ENCODE measurements at regions not wholly inside any gene's neighbourhood (a gene's known extent, or its start where the extent isn't known, plus 50 kb on each side); places are given as distances from the start of the nearest gene placed in this dataset.

DNA sequence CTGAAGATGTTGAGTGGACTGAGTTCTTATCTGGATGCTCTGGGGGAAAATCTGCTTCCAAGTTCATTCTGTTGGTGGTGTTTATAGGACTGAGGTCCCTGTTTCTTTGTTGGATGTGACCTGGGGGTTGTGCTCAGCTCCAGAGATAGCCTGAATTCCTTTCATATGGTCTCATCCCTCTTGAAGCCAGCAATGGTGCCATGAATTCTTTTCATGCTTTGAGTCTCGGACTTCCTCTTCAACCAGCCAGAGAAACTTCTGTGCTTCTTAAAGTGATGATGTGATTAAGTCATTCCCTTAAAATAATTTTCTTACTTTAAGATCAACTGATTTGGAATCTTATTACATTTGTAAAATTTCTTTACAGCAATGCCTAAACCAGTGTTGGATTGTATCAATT, 233.8 kb upstream of the UGT8 start:
- DNase-seq (ENCODE audit: low spot score): no peak

DNA sequence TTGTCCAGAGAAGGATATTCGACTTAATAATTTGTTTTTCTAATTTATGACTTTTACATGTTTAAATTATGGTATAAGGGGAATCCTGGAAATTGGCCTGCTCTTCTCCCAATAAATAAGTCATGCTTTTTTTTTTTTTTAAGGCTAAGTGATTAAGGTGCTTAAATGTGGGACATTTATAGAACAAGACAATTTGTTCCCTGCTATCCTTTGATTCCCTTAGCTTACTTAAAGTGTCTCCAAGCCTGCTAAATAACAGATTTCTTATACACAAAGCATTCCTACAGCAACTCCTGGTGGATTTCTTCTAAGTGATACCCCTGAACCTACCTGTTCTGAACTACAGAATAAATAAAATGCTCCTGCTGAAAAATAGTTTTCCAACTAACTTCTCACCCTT, 233.0 kb upstream of the UGT8 start:
- no peak for DNase-seq (ENCODE audit: low spot score)

DNA sequence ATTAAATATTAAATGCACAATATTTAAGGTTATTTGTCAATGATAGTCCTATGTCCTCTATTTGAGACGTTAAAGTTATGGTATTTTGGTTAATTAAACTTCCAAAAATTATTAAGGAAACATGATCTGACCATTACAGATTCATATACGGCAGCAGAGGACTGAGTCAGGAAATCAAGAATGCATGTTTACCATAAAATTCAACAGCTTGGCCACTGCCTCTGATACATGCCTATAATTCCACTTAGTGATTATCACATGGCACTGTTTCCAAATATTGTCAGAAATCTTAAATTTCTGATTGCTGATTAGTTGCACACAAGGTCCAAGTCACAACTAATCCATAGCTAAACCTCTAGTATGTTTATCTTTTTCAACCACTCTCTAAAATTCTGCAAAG, 232.2 kb upstream of the UGT8 start:
- no peak for DNase-seq (ENCODE audit: low spot score)

DNA sequence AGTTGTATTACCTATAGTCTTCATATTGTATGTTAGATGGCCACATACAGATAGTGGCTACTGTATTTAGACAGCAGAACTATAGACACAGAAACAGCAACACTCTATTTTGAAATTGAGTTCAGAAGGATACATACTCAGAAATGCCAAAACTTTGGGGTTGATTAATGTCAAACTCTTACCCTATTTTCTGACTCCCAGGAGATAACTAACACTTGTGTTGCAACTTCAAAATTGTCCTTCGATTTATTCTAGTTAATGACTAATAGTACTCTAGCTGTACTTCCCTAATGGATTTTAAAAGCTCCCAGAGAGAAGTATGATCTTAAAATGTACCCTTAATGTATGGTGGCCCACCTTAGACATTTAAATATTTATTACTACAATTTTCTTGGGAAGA, 229.9 kb upstream of the UGT8 start:
- no peak for DNase-seq (ENCODE audit: low spot score)

DNA sequence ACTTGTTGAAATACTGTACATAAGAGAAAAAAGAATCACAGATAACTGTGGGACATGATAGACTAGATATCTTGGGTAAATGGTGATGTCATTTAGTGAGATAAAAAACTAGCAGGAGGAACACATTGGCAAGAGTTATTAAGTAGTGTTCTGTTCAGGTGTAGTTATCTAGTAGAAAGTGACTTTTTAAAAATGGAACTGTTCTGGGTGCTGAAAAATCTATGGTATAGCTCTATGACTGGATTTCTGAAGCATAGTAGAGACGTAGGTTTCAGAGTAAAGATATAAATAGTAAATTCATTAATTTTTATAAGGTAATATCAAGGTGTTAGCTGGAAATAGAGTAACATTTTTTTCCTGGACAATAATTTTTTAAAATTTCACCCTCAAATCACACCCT, 225.1 kb upstream of the UGT8 start:
- DNase-seq (ENCODE audit: low spot score): no peak

DNA sequence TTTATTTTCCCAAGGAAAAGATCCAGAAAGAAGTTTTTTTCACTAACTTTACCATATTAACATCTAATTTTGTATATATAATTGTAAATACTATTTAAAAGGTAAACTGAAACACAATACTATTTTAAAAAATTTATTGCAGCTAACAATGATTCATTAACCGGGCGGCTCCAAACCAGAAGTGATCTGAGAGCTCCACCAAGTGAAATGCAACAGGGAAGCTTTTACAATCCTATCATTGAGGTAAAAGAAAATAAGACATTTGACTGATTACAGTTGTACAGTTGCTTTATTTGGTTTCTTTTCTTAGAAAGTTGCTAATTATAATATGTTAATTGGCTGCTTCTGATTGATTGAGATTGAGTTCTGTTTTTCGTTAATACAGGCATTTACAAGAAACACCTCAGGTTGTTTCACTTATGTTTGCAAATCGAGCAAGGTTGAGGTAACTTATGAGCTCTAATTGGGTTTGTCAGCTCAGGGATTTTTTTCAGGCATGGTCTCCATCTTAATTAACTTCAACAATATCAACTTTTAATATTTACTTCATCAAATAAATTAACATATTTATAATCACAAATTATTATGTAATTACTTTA, 220.2 kb upstream of the UGT8 start:
- peak; percentile 11 for DNase-seq (ENCODE audit: low spot score)

DNA sequence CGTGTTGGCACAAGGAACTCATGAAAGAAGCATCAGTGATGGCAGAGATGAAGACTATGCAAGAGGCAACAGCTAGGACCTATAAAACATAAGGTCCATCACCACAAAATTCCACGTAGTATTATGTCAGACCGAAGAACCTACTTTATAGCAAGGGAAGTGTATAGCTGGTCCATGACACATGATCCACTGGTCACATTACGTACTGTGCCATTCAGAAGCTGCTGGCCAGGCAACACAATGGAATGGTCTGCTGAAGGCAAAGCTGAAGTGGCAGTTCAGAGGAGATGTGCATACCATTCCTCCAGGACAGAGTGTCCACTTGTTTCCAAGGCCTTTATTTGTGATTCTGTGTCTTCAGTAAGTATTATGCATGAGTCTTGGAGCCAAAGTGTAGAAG, 215.5 kb upstream of the UGT8 start:
- no peak for DNase-seq (ENCODE audit: low spot score)

DNA sequence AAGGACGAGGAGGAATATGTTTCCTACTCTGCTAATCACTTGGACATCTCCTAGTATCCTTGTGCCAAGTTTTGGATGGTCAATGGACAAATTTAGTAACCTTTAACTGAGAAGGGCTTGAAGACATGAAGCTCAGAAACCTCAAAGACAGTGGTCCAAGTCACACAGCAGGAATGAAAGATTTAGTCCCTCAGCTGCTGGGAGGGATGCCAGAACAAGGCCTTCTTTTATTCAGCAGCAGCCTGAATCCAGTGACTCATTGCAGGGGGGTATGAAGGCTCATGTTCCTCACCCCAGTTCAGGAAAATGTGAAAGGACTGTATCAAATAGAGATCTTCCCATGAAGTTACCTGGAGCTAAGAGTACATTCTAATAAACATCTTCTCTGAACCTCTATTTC, 214.9 kb upstream of the UGT8 start:
- DNase-seq (ENCODE audit: low spot score): no peak

DNA sequence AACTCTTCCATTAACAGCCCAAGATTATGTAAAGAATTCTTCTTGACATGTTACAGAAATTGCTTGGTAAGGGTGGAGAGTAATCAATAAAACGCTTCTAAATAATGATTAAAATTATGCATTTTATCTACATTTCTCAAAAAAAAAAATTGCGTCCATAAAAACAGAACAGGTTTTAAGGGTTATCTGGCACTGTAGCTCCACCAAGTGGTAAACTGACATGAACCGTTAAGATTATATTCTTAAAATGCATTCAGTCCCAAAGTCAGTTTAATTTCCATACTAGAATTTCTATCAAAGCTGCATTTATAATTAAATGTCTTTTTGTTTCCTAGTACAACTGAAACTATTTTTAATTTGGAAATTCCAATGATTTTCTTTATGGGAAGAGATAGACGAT, 214.0 kb upstream of the UGT8 start:
- DNase-seq (ENCODE audit: low spot score): peak; percentile 62

DNA sequence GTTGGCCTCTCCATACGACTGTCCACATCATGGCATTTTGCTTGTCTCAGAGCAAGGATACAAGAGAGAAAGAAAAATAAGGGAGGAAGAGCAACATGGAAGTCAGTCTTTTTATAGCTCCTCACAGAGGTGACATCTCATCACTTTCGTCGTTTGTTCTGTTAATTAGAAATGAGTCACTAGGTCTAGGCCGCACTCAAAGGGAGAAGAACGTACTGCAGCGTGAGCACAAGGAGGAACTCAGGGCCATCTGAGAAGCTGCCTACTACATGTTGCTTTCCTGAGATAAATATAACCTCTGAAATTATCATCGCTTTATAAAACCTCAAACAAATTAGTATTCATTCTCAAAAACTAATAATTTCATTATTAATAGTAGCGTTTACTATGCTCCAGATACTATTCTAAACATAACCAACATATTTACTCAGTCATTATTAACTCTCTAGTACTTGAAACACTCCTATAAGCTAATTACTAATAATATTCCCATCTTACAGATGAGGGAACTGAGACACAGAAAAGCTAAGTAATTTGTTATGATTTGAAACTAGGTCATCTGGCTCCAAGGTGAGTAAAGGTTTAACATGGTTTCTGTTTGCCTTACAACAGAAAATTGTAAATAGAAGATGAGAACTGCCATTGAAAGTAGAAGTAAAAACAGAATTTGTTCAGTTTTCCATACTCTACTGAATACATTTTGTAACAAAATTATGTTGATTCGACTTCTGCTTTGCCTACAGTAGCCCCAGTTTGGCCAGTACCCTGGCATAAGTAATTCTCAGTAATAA, 213.2 kb upstream of the UGT8 start:
- DNase-seq (ENCODE audit: low spot score): no peak

DNA sequence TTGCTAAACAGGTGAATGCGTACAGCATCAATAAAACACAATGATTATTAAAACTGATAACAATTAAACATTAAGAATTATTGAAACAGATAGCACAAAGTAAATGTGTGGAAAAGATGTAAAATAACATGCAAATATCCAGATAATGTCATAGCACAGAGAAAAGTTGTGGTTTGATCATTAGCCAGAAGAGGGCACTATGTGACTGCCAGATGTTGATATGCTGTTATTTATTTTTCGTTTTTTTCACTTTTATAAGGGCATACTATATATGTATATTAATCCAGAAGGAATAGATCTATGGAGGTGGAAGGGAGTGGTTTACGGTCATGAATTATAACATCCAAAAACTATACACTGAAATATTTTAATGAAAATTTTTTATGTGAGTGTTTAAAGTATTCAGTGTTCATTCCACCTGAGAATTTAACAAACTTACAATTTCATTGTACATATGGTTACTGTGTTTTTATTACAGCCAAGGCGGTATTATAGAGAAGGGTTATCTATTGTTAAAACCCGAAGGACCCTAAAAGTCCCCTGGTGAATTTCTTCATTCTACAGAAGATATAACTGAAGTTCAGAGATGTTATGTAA, 211.9 kb upstream of the UGT8 start:
- peak; percentile 63 for DNase-seq (ENCODE audit: low spot score)

DNA sequence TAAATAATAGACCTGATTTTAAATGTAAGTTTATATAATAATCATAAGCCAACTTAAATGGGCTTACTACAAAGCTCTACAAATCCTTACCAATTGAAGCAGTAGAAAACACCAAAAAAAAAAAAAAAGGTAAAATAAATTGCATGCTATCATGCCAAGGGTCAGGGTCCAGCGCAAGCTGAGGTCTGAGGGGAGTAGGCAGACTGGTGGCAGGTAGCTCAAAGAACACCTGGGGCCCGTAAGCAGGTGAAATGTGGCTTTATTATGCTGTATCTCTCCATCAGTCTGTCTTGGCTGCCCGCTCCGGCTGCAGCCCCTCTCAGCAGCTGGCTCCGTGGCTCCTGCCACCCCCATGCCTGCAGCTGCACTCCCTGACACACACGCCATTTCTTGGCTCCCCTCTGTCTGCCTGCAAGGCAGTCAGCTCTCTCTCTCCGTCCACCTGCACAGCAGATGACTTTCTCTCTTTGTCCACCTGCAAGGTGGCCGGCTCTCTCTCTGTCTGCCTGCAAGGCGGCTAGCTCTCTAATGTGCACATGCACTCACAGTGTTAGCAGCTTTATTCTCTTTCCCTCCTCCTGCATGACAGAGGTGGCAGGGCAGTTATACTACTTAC, 209.4 kb upstream of the UGT8 start:
- no peak for DNase-seq (ENCODE audit: low spot score)

DNA sequence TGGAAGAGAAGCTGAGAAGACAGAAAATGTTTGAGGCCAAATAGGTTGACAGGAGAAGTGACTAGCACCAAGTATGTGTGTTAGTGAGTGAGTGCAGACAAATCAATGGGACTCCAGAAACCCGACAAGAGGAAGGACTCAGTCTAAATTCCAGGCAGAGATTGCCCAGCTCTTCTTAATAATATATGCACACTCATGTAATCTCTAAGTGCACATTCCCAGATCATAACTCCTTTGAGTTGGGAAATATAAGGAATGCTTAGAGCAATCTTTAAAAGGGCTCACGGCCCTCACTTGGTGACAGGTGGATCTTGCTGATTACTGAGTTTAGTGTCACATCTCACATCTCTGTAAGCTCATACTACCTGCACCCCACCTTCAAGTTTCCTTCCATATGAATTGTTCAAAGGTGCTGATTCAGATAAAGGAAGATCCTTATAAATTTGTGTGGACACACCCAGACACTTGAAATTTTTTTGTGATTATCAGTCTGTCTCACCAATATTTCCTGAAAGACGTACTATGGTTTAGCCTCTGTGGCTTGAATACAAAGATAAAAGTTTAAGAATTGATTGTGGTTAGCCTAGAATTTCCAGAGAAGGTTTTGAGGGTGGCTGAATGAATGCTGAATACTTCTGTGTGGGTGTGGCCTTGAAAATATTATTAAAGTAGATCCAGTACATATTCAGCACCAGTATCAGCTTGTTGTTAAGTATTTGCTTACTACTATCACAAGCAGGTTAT, 205.1 kb upstream of the UGT8 start:
- no peak for DNase-seq (ENCODE audit: low spot score)

DNA sequence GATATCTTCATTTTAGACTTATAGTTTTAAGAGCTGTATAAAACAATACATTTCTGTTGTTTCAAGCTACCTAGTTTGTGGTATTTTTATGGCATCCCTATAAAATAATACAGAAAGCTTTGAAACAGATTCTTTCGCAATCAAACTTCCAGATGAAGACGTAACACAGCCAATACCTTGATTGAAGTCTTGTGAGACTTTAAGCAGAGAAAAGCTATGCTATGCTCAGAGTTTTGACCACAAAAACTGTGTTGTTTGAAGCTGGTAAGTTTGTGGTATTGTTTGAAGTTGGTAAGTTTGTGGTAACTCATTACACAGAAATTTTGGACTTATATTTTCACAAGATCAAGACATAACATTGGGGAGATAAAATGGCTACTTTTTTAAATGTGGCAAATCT, 201.8 kb upstream of the UGT8 start:
- no peak for DNase-seq (ENCODE audit: low spot score)

DNA sequence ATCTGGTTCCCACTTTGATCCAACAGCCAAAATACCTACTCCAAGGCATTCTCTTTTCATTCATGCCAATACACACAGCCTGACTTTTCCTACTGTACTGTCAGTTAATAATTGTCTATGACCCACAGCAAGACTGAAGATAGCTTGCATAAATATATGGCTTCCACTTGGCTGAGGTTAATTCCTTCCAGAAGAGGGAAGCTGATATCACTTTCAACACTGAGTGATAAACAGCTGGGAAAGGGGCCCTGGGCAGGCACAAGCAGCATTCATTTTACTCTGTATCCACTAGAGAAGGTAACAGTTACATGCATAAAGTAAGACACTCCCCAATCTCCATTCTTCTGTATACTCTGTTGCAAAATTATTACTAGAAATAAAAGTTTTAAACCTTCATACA, 200.2 kb upstream of the UGT8 start:
- no peak for DNase-seq (ENCODE audit: low spot score)

DNA sequence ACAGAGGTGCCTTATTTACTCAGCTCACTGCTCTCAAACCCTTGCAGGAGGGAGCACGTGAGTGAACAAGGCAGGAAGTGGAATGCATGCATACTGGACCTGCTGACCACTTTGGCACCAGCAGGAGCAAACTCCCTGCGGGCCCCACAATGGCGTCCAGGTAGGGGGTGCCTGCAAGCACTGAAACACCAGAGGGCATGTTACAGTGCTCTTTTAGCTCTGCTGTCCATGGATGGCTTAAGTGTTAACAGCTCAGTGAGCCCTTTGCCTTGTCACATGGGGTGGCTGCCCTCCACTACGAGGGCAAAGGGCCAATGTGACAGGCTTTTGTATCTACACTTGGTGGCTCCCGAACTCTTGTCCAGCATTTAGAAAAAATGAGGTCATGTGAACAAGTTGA, 199.5 kb upstream of the UGT8 start:
- no peak for DNase-seq (ENCODE audit: low spot score)

DNA sequence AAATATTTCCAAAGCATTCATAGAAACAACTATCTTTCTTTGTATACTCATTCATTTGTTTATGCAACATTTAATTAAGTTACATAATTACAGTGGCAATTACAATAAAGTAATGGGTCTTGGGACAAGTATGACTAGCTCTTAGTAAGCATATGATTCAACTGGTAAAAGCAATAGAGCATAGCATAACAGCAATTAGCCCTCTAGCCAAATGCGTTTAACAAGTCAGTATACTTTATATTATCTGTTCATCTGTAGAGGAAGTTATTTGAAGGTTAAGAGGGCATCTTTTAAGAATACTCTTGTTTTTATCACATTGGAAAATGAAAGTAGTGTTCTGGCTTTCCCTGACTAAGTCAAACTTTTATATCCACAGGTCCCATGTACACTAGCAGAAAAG, 198.1 kb upstream of the UGT8 start:
- DNase-seq (ENCODE audit: low spot score): no peak

DNA sequence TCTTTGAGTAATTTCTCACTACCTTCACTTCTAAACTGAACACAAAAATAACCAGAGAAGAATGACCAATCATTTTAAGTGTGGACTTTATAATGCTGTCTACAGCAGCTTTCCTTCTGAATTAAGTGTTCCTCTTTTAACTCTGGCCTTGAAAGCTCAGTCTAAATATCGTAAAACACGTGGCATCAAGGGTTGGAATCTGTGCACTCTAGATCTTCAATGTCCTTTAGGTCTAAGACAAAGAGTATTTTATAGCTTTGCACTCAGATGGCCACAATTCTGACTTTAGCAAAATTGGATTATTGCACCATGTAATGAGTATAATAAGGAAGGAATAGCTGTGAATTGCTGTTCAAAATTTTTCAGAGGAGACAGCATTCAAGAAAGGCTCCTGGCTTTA, 197.1 kb upstream of the UGT8 start:
- DNase-seq (ENCODE audit: low spot score): no peak

DNA sequence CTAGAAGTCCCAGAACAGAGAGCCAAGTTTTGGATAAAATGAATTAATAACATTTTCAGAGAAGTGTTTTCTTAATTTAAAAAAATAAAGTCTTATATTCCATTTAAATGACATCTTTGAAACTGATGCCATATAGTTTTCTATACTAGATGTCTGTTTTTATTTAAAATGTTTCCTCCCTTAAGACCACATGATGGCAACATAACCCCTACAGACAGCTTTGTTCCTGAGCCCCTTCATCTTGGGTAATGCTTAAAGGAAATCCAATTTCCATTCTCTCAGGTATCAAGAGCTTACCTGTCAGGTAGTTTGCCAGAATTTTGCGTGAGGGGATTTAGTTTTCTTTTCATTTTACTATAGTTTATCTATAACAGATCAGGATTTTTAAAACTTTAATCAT, 181.4 kb upstream of the UGT8 start:
- peak; percentile 36 for DNase-seq (ENCODE audit: low spot score)

DNA sequence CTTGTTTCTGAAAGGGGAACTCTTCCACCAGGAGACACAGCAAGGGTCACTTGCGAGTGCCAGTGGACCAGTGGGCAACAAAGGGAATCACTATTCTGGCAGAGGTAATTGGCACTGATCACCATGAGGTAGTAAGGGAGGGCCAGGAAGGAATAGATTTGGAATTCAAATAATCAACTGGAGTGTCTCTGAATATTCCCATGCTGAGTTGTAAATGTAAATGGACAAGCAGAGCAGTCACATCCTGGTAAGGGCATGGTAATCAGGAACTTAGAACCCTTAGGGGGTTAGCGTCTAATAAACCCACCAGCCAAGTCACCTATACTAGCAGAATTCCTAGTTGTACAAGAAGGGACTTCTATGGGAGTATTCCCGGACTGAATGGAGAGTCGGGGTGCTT, 178.5 kb upstream of the UGT8 start:
- DNase-seq (ENCODE audit: low spot score): no peak

DNA sequence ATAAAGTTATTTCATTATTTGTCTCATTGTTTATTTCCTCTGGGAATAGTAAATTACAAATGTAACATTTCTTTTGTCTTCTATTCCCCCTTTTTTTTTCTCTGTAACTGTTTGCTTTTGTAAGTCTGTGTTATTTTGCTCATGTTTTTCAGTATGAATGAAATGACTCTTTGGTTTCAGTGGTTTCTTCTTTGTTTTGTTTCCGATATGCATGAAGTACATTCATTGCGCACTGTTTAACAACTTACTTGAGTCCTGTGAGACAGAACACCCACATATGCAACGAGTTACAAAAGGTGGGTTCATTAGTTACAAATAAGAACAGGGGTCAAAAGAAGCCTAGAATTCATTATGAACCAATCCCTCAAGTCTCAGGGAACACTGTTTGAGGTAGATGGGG, 175.0 kb upstream of the UGT8 start:
- DNase-seq (ENCODE audit: low spot score): no peak

DNA sequence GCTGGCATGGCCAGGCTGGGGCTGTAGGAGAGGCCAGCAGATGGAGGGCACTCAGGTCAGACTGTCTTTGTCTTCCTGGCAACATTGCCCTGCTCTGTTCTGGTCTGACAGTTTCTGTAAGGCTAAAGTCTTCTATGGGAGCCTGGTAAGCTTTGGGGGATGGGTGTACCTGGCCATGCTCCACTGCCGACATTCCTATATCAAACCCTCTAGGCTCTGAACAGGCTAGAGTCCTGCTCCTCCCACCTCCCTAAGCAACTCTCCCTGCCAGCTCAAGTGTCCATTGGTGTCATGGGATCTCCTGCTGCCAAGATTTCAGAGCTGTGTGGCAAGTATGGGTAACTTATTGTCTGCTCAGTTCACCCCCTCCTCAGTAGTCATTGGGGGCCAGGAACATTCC, 163.5 kb upstream of the UGT8 start:
- no peak for DNase-seq (ENCODE audit: low spot score)

DNA sequence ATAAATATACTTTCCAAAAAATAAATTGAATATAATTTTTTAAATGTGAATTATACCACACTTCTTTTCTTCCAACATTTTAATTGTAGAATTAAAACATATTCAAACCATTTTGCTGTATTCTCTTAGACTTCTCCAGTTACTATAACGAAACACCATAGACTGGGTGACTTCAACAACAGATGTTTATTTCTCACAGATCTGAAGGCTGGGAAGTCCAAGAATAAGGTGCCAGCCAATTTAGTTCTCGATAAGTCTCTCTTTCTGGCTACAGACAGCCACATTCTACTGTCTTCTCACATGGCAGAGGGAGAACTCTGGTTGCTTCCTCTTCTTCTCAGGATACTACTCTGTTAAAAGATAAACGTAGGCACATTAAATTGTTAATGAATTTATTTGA, 155.8 kb upstream of the UGT8 start:
- no peak for DNase-seq (ENCODE audit: low spot score)

Data from NAMALWA (cell line).